T-helper 1 cell treated with Interleukin-12 subunit alpha and Interleukin-12 subunit beta and Interleukin-4 antibody, amounts not matched to agents 30 μg/mL and 1 μg/mL, for 36 hours (primary cell): ENCODE measurements at regions not wholly inside any gene's neighbourhood (a gene's known extent, or its start where the extent isn't known, plus 50 kb on each side); places are given as distances from the start of the nearest gene placed in this dataset.

Experiments used
- H3K27ac Mint-ChIP-seq: one replicate; pipeline ENCODE4 v1.8.0; 2021; ENCODE audit warnings: mild to moderate bottlenecking, mixed read lengths
- H3K27me3 Mint-ChIP-seq: one replicate; pipeline ENCODE4 v1.8.0; 2021; ENCODE audit warnings: low read depth, mixed read lengths
- H3K36me3 Mint-ChIP-seq: one replicate; pipeline ENCODE4 v1.8.0; 2021; ENCODE audit warnings: low read depth, mixed read lengths
- H3K4me1 Mint-ChIP-seq: one replicate; pipeline ENCODE4 v1.8.0; 2021; ENCODE audit warnings: low read depth, mixed read lengths
- H3K4me3 Mint-ChIP-seq: one replicate; pipeline ENCODE4 v1.8.0; 2021; ENCODE audit warnings: mild to moderate bottlenecking, moderate library complexity, mixed read lengths
- H3K9me3 Mint-ChIP-seq: one replicate; pipeline ENCODE4 v1.8.0; 2021; ENCODE audit warnings: mixed read lengths

GRCh38 chr13:90222758-90223157, 1124.7 kb upstream of the MIR17HG start:
- no peaks in the 10 kb centered on the region for H3K27me3 Mint-ChIP-seq
- H3K4me1 Mint-ChIP-seq, result no peaks in the 10 kb centered on the region
- H3K4me3 Mint-ChIP-seq, result no peak overlapping the region
- no peak overlapping the region for H3K27ac Mint-ChIP-seq
- no peaks in the 10 kb centered on the region for H3K36me3 Mint-ChIP-seq
- H3K9me3 Mint-ChIP-seq, result peaks cover 4% of the 10 kb centered on the region

DNA sequence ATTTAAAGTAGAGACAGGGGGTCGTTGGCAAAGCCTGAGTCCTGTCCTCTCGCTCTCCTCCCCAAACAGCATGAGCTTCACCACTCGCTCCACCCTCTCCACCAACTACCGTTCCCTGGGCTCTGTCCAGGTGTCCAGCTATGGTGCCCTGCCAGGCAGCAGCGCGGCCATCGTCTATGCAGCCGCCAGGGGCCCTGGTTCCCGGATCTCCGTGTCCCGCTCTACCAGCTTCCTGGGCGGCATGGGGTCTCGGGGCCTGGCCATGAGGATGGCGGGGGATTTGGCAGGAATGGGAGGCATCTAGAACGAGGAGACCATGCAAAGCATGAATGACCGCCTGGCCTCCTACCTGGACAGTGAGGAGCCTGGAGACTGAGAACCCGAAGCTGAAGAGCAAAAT, 1117.2 kb upstream of the MIR17HG start:
- Mint-ChIP-seq H3K4me1 (no peaks in the 10 kb centered on the region), H3K9me3 (peaks cover 30% of the 10 kb centered on the region), H3K27ac (no peak overlapping the region), H3K36me3 (no peaks in the 10 kb centered on the region), H3K27me3 (no peaks in the 10 kb centered on the region), H3K4me3 (no peak overlapping the region)

DNA sequence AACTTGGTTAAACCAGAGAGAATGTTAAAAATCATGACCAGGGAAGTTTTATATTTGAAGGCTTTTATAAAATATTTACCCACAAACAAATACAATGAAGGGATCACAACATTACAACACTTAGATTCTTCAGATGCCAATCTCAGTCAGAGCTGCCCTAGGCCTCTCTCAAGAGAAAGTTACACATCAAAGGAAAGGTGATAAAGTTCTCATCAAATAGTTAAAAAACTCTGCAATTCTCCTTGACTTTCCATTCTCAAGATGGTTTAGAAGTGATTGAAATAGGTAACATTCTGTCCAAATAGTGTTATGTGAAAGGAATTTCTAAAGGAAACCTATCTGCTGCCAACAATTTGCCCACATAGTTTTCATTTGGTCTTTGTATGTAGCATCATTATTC, 1115.2 kb upstream of the MIR17HG start:
- Mint-ChIP-seq H3K9me3 (peaks cover 29% of the 10 kb centered on the region), H3K27me3 (no peaks in the 10 kb centered on the region), H3K4me3 (no peak overlapping the region), H3K27ac (no peak overlapping the region), H3K4me1 (no peaks in the 10 kb centered on the region), H3K36me3 (no peaks in the 10 kb centered on the region)

DNA sequence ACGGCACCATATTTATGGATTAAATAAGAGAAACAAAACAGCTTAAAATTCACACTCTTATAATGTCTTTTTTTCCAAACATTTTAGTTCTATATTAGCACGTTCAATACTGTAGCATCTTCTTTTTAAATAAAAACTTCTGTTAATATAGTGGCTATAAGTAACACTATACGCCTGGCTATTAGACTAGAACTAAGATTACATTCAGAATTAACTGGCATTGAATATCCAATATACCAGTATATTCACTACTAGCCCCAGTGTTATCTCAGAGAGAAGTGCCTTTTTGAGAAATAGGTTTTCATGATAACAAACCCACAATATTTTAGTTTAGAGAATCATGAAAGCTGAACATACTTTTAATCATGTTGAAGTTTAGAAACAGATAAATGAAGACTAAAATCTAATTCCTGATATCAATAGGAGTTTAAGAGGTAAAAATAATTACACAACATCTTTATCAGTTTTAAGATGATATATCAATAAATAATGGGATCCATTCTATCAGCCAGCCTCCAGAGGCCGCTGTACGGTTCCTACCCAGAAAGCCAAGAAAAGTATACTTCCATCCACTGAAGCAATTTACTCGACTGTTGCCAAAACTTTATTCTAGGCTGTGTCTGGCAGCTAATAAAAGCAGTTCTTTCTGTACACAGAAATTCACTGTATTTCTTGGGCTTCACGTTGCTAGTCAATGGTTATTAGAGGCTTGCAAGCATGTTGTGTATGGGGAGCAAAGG, 1113.4 kb upstream of the MIR17HG start:
- H3K27ac Mint-ChIP-seq, result no peak overlapping the region
- no peaks in the 10 kb centered on the region for H3K27me3 Mint-ChIP-seq
- peaks cover 34% of the 10 kb centered on the region for H3K9me3 Mint-ChIP-seq
- H3K4me1 Mint-ChIP-seq, result no peaks in the 10 kb centered on the region
- H3K36me3 Mint-ChIP-seq, result no peaks in the 10 kb centered on the region
- no peak overlapping the region for H3K4me3 Mint-ChIP-seq

DNA sequence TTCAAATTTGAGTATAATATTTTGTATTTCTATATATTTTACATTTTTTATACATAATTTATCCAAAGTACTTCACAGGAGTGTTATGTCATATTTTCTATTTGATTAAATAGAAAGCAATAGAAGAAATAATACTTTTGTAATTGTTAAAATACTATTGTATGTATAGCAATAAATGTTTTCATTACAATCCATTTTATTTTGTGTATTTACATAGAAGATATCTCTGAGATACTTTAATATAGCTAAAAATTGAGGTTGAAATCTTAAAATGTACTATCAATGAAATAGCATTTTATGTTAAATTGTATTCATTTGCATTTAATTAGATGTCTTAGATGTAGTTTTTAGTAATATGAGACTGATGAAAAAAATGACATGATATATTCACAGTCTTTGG, 1109.6 kb upstream of the MIR17HG start:
- H3K9me3 Mint-ChIP-seq, result peaks cover 18% of the 10 kb centered on the region
- H3K4me3 Mint-ChIP-seq, result no peak overlapping the region
- no peak overlapping the region for H3K27ac Mint-ChIP-seq
- H3K4me1 Mint-ChIP-seq, result no peaks in the 10 kb centered on the region
- no peaks in the 10 kb centered on the region for H3K27me3 Mint-ChIP-seq
- H3K36me3 Mint-ChIP-seq, result no peaks in the 10 kb centered on the region

GRCh38 chr13:90238413-90238812, 1109.1 kb upstream of the MIR17HG start:
- H3K4me1 Mint-ChIP-seq, result no peaks in the 10 kb centered on the region
- H3K27ac Mint-ChIP-seq, result no peak overlapping the region
- H3K9me3 Mint-ChIP-seq, result peaks cover 18% of the 10 kb centered on the region
- H3K4me3 Mint-ChIP-seq, result no peak overlapping the region
- no peaks in the 10 kb centered on the region for H3K27me3 Mint-ChIP-seq
- no peaks in the 10 kb centered on the region for H3K36me3 Mint-ChIP-seq

DNA sequence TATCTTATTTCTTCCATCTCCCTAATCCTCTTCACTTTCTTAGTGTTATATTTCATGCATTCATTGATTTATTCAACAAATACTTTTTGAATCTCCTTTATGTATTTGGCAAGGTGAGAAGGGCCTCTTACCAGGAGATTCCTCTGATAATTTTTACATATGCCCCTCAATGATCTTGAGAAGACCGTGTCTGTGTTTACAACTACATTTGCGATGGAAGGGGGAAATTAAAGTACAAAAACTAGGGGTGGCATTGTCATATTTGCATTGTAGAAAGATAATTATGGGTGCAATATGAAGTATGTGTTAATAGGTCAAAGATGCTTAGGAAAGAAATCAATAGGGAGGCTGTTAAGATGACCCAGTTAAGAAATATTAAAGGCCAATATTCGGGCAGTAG, 1108.4 kb upstream of the MIR17HG start:
- no peak overlapping the region for H3K4me3 Mint-ChIP-seq
- H3K27ac Mint-ChIP-seq, result no peak overlapping the region
- peaks cover 18% of the 10 kb centered on the region for H3K9me3 Mint-ChIP-seq
- H3K36me3 Mint-ChIP-seq, result no peaks in the 10 kb centered on the region
- no peaks in the 10 kb centered on the region for H3K4me1 Mint-ChIP-seq
- no peaks in the 10 kb centered on the region for H3K27me3 Mint-ChIP-seq

DNA sequence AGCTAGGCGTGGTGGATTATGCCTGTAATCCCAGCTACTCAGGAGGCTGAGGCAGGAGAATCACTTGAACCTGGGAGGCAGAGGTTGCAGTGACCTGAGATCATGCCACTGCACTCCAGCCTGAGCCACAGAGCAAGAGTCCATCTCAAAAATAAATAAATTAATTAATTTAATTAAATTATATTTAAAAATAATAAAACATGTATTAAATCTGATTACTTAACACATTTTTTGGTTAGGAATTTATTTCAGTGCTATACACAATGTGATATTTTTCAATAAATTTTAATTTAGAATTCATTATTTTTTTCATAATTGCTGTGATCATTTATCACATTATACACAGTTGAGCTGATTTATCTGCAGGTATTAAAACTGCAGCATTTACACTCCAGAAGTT, 1101.5 kb upstream of the MIR17HG start:
- no peaks in the 10 kb centered on the region for H3K4me1 Mint-ChIP-seq
- no peaks in the 10 kb centered on the region for H3K27me3 Mint-ChIP-seq
- no peak overlapping the region for H3K4me3 Mint-ChIP-seq
- H3K27ac Mint-ChIP-seq, result no peak overlapping the region
- H3K36me3 Mint-ChIP-seq, result no peaks in the 10 kb centered on the region
- peaks cover 15% of the 10 kb centered on the region for H3K9me3 Mint-ChIP-seq

GRCh38 chr13:90246687-90247345, 1100.7 kb upstream of the MIR17HG start:
- no peak overlapping the region for H3K27ac Mint-ChIP-seq
- no peak overlapping the region for H3K4me3 Mint-ChIP-seq
- H3K9me3 Mint-ChIP-seq, result peaks cover 15% of the 10 kb centered on the region
- H3K4me1 Mint-ChIP-seq, result no peaks in the 10 kb centered on the region
- H3K27me3 Mint-ChIP-seq, result no peaks in the 10 kb centered on the region
- H3K36me3 Mint-ChIP-seq, result no peaks in the 10 kb centered on the region

DNA sequence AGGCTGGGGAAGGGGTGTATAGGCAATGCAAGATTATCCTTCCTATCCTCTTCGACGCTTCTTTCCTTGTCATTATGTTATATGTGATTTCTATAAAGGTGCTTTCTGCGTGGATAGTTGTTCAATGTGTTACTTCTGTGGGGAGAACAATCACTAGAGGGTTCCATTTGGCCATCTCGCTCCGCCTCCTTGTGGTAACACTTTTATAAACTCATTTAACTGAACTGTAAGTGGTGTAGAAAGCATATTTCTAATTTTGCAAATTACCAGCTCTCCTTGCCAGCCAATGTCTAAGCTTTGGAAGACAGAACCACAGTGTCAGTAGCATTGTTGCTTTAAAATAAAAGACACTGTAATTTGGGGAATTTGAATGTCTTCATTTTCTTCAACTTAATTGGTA, 1093.7 kb upstream of the MIR17HG start:
- Mint-ChIP-seq H3K9me3 (peaks cover 26% of the 10 kb centered on the region), H3K4me3 (no peak overlapping the region), H3K36me3 (no peaks in the 10 kb centered on the region), H3K27ac (no peak overlapping the region), H3K4me1 (no peaks in the 10 kb centered on the region), H3K27me3 (no peaks in the 10 kb centered on the region)

GRCh38 chr13:90254437-90254836, 1093.0 kb upstream of the MIR17HG start:
- Mint-ChIP-seq H3K27me3 (no peaks in the 10 kb centered on the region), H3K27ac (no peak overlapping the region), H3K4me3 (no peak overlapping the region), H3K4me1 (no peaks in the 10 kb centered on the region), H3K9me3 (peaks cover 26% of the 10 kb centered on the region), H3K36me3 (no peaks in the 10 kb centered on the region)

DNA sequence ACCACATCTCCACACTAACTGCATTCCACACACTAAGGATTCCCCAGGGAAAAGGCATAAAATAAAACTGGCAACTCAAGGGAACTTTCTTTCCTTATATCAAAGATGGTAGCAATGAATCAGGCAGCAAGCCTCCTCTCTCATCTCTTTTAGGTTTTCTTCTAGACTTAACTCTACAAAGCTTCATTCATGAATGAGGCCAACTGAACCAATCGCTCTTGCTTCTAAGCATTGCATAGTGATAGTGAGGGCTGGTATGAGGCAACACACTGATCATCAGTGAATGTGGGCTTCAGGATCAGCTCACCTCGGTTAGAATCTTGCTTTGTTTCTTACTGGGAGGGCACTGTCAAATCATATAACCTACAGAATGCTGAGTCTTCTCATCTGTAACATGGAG, 1090.7 kb upstream of the MIR17HG start:
- Mint-ChIP-seq H3K4me3 (no peak overlapping the region), H3K27ac (no peak overlapping the region), H3K9me3 (peaks cover 29% of the 10 kb centered on the region), H3K36me3 (no peaks in the 10 kb centered on the region), H3K4me1 (no peaks in the 10 kb centered on the region), H3K27me3 (no peaks in the 10 kb centered on the region)

DNA sequence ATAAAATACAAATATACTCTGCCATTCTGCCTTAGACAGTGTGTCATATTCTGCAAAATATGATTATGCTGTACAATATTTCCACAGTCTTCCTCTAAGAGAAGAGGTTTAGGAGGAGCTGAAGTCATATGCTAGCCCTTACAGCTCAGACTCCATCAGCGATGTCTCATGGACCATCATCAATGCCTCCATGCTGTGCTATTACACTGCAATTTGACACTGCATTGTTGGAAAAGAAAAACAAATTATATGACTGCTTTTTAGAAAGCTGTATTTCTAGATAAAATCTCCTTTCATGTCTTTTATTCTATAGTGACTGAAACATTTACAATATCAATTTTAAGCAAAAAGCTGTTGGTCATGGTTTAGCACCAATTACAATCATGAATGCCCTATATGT, 1089.4 kb upstream of the MIR17HG start:
- no peaks in the 10 kb centered on the region for H3K4me1 Mint-ChIP-seq
- H3K27me3 Mint-ChIP-seq, result no peaks in the 10 kb centered on the region
- no peaks in the 10 kb centered on the region for H3K36me3 Mint-ChIP-seq
- H3K27ac Mint-ChIP-seq, result no peak overlapping the region
- no peak overlapping the region for H3K4me3 Mint-ChIP-seq
- H3K9me3 Mint-ChIP-seq, result peaks cover 29% of the 10 kb centered on the region

DNA sequence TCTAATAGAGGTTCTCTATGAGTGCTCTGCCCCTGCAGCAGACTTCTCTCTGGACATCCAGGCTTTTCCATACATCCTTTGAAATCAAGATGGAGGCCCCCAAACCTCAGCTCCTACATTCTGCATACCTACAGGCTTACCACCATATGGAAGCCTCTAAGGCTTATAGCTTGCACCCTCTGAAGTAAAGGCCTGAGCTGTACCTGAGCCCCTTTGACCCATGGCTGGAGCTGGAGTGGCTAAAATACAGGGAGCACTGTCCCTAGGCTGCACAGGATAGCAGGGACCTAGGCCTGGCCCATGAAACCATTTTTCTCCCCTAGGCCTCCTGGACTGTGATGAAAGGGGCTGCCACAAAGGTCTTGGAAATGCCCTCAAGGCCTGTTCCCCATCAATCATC, 1086.1 kb upstream of the MIR17HG start:
- Mint-ChIP-seq H3K4me3 (no peak overlapping the region), H3K27ac (no peak overlapping the region), H3K4me1 (no peaks in the 10 kb centered on the region)

GRCh38 chr13:90270226-90270625, 1077.3 kb upstream of the MIR17HG start:
- Mint-ChIP-seq H3K27me3 (no peaks in the 10 kb centered on the region), H3K27ac (no peak overlapping the region), H3K9me3 (peaks cover 12% of the 10 kb centered on the region), H3K36me3 (no peaks in the 10 kb centered on the region), H3K4me3 (no peak overlapping the region), H3K4me1 (no peaks in the 10 kb centered on the region)

More for the DNA sequence above, 1086.1 kb upstream of the MIR17HG start:
- Mint-ChIP-seq H3K36me3 (no peaks in the 10 kb centered on the region), H3K27me3 (no peaks in the 10 kb centered on the region), H3K9me3 (peaks cover 15% of the 10 kb centered on the region)
